A549 (cell line): ENCODE measurements at regions not wholly inside any gene's neighbourhood (a gene's known extent, or its start where the extent isn't known, plus 50 kb on each side); places are given as distances from the start of the nearest gene placed in this dataset.

Experiments
- MAFK ChIP-seq: fragments of 450-650 bp; IDR thresholded peaks from 2 replicates; pipeline ENCODE4 v1.6.1; 2014; ENCODE audit not compliant: partially characterized antibody
- SMC3 ChIP-seq: fragments of >200 bp; sonication (Bioruptor Twin); formaldehyde crosslinking; IDR thresholded peaks from 3 replicates; pipeline ENCODE4 v1.6.1; 2018; ENCODE audit warnings: inconsistent platforms
- ZC3H11A ChIP-seq: fragments of 450-650 bp; IDR thresholded peaks from 2 replicates; pipeline ENCODE4 v1.6.1; 2014; ENCODE audit warnings: antibody characterized with exemption, mild to moderate bottlenecking
- TF ChIP-seq, protein P1 (sequence below): fragments of >200 bp; sonication (Bioruptor Twin); formaldehyde crosslinking; IDR thresholded peaks from 3 replicates; pipeline ENCODE4 v1.5.1; 2016

DNA sequence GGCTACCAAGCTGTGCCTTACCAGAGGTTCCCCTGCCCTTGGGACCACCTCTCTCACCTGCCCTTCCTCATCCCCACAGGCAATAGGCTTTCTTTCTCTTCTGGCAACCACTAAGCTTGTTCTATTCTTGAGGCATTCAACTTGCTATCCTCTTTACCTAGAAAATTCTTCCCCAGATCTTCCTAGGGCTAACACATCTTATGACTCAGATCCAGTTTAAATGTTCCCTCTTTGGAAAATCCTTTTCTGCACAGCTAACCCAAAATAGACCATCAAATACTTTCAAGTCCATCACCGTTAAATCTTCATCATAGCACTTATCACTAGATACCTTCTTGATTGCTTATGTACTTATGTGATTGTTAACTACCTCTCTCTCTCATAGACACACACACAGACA, 93.7 kb downstream of the ENC1 start:
- TF ChIP-seq, protein P1, sequence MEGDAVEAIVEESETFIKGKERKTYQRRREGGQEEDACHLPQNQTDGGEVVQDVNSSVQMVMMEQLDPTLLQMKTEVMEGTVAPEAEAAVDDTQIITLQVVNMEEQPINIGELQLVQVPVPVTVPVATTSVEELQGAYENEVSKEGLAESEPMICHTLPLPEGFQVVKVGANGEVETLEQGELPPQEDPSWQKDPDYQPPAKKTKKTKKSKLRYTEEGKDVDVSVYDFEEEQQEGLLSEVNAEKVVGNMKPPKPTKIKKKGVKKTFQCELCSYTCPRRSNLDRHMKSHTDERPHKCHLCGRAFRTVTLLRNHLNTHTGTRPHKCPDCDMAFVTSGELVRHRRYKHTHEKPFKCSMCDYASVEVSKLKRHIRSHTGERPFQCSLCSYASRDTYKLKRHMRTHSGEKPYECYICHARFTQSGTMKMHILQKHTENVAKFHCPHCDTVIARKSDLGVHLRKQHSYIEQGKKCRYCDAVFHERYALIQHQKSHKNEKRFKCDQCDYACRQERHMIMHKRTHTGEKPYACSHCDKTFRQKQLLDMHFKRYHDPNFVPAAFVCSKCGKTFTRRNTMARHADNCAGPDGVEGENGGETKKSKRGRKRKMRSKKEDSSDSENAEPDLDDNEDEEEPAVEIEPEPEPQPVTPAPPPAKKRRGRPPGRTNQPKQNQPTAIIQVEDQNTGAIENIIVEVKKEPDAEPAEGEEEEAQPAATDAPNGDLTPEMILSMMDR: no peak
- TF ChIP-seq MAFK (no peak), ZC3H11A (no peak), SMC3 (no peak)
